ENCODE measurements at regions not wholly inside any gene's neighbourhood (a gene's known extent, or its start where the extent isn't known, plus 50 kb on each side); places are given as distances from the start of the nearest gene placed in this dataset.
A peak's percentile ranks its signal among the peaks of the same experiment; 100 is the strongest.
"Not testable (repeated sequence)": the region's sequence is repeated elsewhere in the genome, so short reads cannot be mapped to it uniquely, and the experiment has no call there.

- not testable (repeated sequence) for H3K27ac ChIP-seq (ENCODE audit: low read length); H3K36me3 ChIP-seq (replicated peaks; ENCODE audit: low read depth, low read length); H3K9me3 ChIP-seq (ENCODE audit: insufficient read depth, low read length); H3K4me2 ChIP-seq (ENCODE audit: low read length); H3K4me3 ChIP-seq (ENCODE audit: low read length); H3K9ac ChIP-seq (ENCODE audit: low read length); H2AFZ ChIP-seq (ENCODE audit: low read depth, low read length); H4K20me1 ChIP-seq (ENCODE audit: insufficient read depth, low read length); H3K79me2 ChIP-seq (ENCODE audit: low read length); H3K4me1 ChIP-seq (ENCODE audit: low read length); H3K27me3 ChIP-seq (ENCODE audit: low read depth, low read length)
Observed at GRCh38 chr4:4004702-4005101, 222.0 kb downstream of the OTOP1 start.

GRCh38 chr4:4006356-4006755 is 220.4 kb downstream of the OTOP1 start:
- not testable (repeated sequence) for H2AFZ ChIP-seq (ENCODE audit: low read depth, low read length); H3K36me3 ChIP-seq (replicated peaks; ENCODE audit: low read depth, low read length); H3K4me3 ChIP-seq (ENCODE audit: low read length); H3K4me1 ChIP-seq (ENCODE audit: low read length); H3K4me2 ChIP-seq (ENCODE audit: low read length); H3K27ac ChIP-seq (ENCODE audit: low read length); H4K20me1 ChIP-seq (ENCODE audit: insufficient read depth, low read length); H3K27me3 ChIP-seq (ENCODE audit: low read depth, low read length); H3K9me3 ChIP-seq (ENCODE audit: insufficient read depth, low read length); H3K79me2 ChIP-seq (ENCODE audit: low read length); H3K9ac ChIP-seq (ENCODE audit: low read length)

GRCh38 chr4:4019071-4019470 is 207.7 kb downstream of the OTOP1 start:
- H3K27ac ChIP-seq (ENCODE audit: low read length); H4K20me1 ChIP-seq (ENCODE audit: insufficient read depth, low read length); H2AFZ ChIP-seq (ENCODE audit: low read depth, low read length); H3K9me3 ChIP-seq (ENCODE audit: insufficient read depth, low read length); H3K4me3 ChIP-seq (ENCODE audit: low read length); H3K4me2 ChIP-seq (ENCODE audit: low read length); H3K9ac ChIP-seq (ENCODE audit: low read length); H3K36me3 ChIP-seq (replicated peaks; ENCODE audit: low read depth, low read length); H3K27me3 ChIP-seq (ENCODE audit: low read depth, low read length); H3K79me2 ChIP-seq (ENCODE audit: low read length); H3K4me1 ChIP-seq (ENCODE audit: low read length): not testable (repeated sequence)

- H3K4me1 ChIP-seq (ENCODE audit: low read length) = not testable (repeated sequence)
Observed at GRCh38 chr4:4021161-4021560, 205.6 kb downstream of the OTOP1 start.

GRCh38 chr4:4026708-4027107 is 200.0 kb downstream of the OTOP1 start:
- not testable (repeated sequence) for H3K9me3 ChIP-seq (ENCODE audit: insufficient read depth, low read length); H2AFZ ChIP-seq (ENCODE audit: low read depth, low read length); H3K79me2 ChIP-seq (ENCODE audit: low read length); H3K9ac ChIP-seq (ENCODE audit: low read length); H4K20me1 ChIP-seq (ENCODE audit: insufficient read depth, low read length); H3K27ac ChIP-seq (ENCODE audit: low read length); H3K4me3 ChIP-seq (ENCODE audit: low read length); H3K36me3 ChIP-seq (replicated peaks; ENCODE audit: low read depth, low read length); H3K4me2 ChIP-seq (ENCODE audit: low read length); H3K27me3 ChIP-seq (ENCODE audit: low read depth, low read length)
- H3K4me1 ChIP-seq (ENCODE audit: low read length) = peaks cover 18% of the 10 kb centered on the region

More at GRCh38 chr4:4021161-4021560, 205.6 kb downstream of the OTOP1 start:
- not testable (repeated sequence) for H3K9ac ChIP-seq (ENCODE audit: low read length); H4K20me1 ChIP-seq (ENCODE audit: insufficient read depth, low read length); H3K9me3 ChIP-seq (ENCODE audit: insufficient read depth, low read length); H3K4me3 ChIP-seq (ENCODE audit: low read length); H3K4me2 ChIP-seq (ENCODE audit: low read length); H3K27ac ChIP-seq (ENCODE audit: low read length); H3K27me3 ChIP-seq (ENCODE audit: low read depth, low read length); H3K36me3 ChIP-seq (replicated peaks; ENCODE audit: low read depth, low read length); H2AFZ ChIP-seq (ENCODE audit: low read depth, low read length); H3K79me2 ChIP-seq (ENCODE audit: low read length)

GRCh38 chr4:4028752-4029151 is 198.0 kb downstream of the OTOP1 start:
- peaks cover 31% of the 10 kb centered on the region for H3K4me1 ChIP-seq (ENCODE audit: low read length)
- H3K27ac ChIP-seq (ENCODE audit: low read length); H3K36me3 ChIP-seq (replicated peaks; ENCODE audit: low read depth, low read length); H4K20me1 ChIP-seq (ENCODE audit: insufficient read depth, low read length); H3K27me3 ChIP-seq (ENCODE audit: low read depth, low read length); H3K4me3 ChIP-seq (ENCODE audit: low read length); H3K9me3 ChIP-seq (ENCODE audit: insufficient read depth, low read length); H3K4me2 ChIP-seq (ENCODE audit: low read length); H2AFZ ChIP-seq (ENCODE audit: low read depth, low read length); H3K9ac ChIP-seq (ENCODE audit: low read length); H3K79me2 ChIP-seq (ENCODE audit: low read length): not testable (repeated sequence)

GRCh38 chr4:4030509-4030908 is 196.2 kb downstream of the OTOP1 start:
- H3K27ac ChIP-seq (ENCODE audit: low read length); H3K79me2 ChIP-seq (ENCODE audit: low read length); H3K4me2 ChIP-seq (ENCODE audit: low read length); H3K27me3 ChIP-seq (ENCODE audit: low read depth, low read length); H3K9me3 ChIP-seq (ENCODE audit: insufficient read depth, low read length); H3K4me3 ChIP-seq (ENCODE audit: low read length); H3K36me3 ChIP-seq (replicated peaks; ENCODE audit: low read depth, low read length); H4K20me1 ChIP-seq (ENCODE audit: insufficient read depth, low read length); H2AFZ ChIP-seq (ENCODE audit: low read depth, low read length); H3K9ac ChIP-seq (ENCODE audit: low read length): not testable (repeated sequence)
- H3K4me1 ChIP-seq (ENCODE audit: low read length) = peaks cover 31% of the 10 kb centered on the region

GRCh38 chr4:4031446-4032135 is 195.1 kb downstream of the OTOP1 start:
- H3K4me1 ChIP-seq (ENCODE audit: low read length) = peaks cover 27% of the 10 kb centered on the region
- not testable (repeated sequence) for H3K27ac ChIP-seq (ENCODE audit: low read length); H3K4me3 ChIP-seq (ENCODE audit: low read length); H3K9me3 ChIP-seq (ENCODE audit: insufficient read depth, low read length); H2AFZ ChIP-seq (ENCODE audit: low read depth, low read length); H3K9ac ChIP-seq (ENCODE audit: low read length); H4K20me1 ChIP-seq (ENCODE audit: insufficient read depth, low read length); H3K79me2 ChIP-seq (ENCODE audit: low read length); H3K27me3 ChIP-seq (ENCODE audit: low read depth, low read length); H3K36me3 ChIP-seq (replicated peaks; ENCODE audit: low read depth, low read length)
- H3K4me2 ChIP-seq (ENCODE audit: low read length) = peak overlapping the region; percentile 41; the same call in 1 of the 2 replicates

GRCh38 chr4:4032364-4032763 is 194.4 kb downstream of the OTOP1 start:
- peaks cover 25% of the 10 kb centered on the region for H3K4me1 ChIP-seq (ENCODE audit: low read length)
- not testable (repeated sequence) for H3K9ac ChIP-seq (ENCODE audit: low read length); H3K27ac ChIP-seq (ENCODE audit: low read length); H4K20me1 ChIP-seq (ENCODE audit: insufficient read depth, low read length); H3K79me2 ChIP-seq (ENCODE audit: low read length); H3K27me3 ChIP-seq (ENCODE audit: low read depth, low read length); H2AFZ ChIP-seq (ENCODE audit: low read depth, low read length); H3K9me3 ChIP-seq (ENCODE audit: insufficient read depth, low read length); H3K36me3 ChIP-seq (replicated peaks; ENCODE audit: low read depth, low read length)
- peak overlapping the region; percentile 45 for H3K4me3 ChIP-seq (ENCODE audit: low read length)
- H3K4me2 ChIP-seq (ENCODE audit: low read length) = peak overlapping the region; percentile 41

Measured in OCI-LY3 (cell line).